Peyer's patch (tissue), 4 donors: ENCODE measurements at regions not wholly inside any gene's neighbourhood (a gene's known extent, or its start where the extent isn't known, plus 50 kb on each side); places are given as distances from the start of the nearest gene placed in this dataset.

Source experiments
- CTCF ChIP-seq, 6 experiments: fragments of 450-650 bp in 4 of 6; fragments of 200-600 bp in 2 of 6; sonication (generic) in 1 of 6; IDR thresholded peaks; one replicate each; pipeline ENCODE4 v1.5.1; 2017 to 2019; ENCODE audit warnings: antibody characterized with exemption in 6 of 6, mild to moderate bottlenecking in 3 of 6, moderate library complexity in 1 of 6
- POLR2A ChIP-seq, 2 donors: fragments of 450-650 bp; IDR thresholded peaks; one replicate each; pipeline ENCODE4 v1.5.1; 2017; ENCODE audit warnings: antibody characterized with exemption in 2 of 2, mild to moderate bottlenecking in 2 of 2, moderate library complexity in 2 of 2

DNA sequence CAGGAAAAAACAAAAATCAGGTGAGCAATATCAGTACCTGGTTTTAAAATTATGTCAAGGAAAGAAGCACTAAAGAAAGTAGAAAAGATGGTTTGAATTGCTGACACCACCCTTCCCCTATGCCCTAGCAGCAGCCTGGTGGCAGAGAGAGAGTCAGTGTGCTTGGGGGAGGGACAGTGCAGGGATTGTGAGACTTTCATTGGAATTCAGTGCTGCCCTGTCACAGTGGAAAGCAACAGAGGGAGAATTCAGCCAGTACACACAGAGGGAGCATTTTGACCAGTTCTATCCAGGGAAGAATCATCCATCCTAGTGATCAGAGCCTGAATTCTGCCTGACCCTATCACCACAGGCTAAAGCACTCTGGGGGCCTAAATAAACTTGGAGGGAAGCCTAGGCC, 222.4 kb upstream of the PCDH17 start:
- no peak for TF ChIP-seq CTCF (IDR thresholded peaks at IDR 0.05)
- no peak for TF ChIP-seq POLR2A (IDR thresholded peaks at IDR 0.05)
